Thoracic aorta (tissue), 2 donors: ENCODE measurements at regions not wholly inside any gene's neighbourhood (a gene's known extent, or its start where the extent isn't known, plus 50 kb on each side); places are given as distances from the start of the nearest gene placed in this dataset.

Experiments
- ATAC-seq: fragments of 150-250 bp; one replicate; pipeline ENCODE4 v1.8.0; 2017; ENCODE audit warnings: low read depth; ENCODE audit not compliant: insufficient number of reproducible peaks, low FRiP score
- DNase-seq: peaks from one replicate; pipeline ENCODE4 v3.0.0-alpha.2; 2020; ENCODE audit warnings: low spot score
- H3K27ac ChIP-seq, 2 donors: fragments of 200-600 bp; sonication (generic); 1 replicate in 1 of 2; 2 replicates in 1 of 2; pipeline ENCODE4 v1.5.1; 2016; ENCODE audit warnings: mild to moderate bottlenecking in 2 of 2, moderate library complexity in 2 of 2
- H3K27me3 ChIP-seq: fragments of 200-600 bp; sonication (generic); replicated peaks from 2 replicates; pipeline ENCODE4 v1.6.0; 2016; ENCODE audit warnings: mild to moderate bottlenecking; ENCODE audit not compliant: insufficient read depth
- H3K36me3 ChIP-seq: fragments of 200-600 bp; sonication (generic); one replicate; pipeline ENCODE4 v1.5.1; 2016
- H3K4me1 ChIP-seq, 2 donors: fragments of 200-600 bp; sonication (generic); 1 replicate in 1 of 2; 2 replicates in 1 of 2; pipeline versions ENCODE4 v1.5.1 to v1.6.0; 2016; ENCODE audit warnings: low read depth in 2 of 2, mild to moderate bottlenecking in 1 of 2; ENCODE audit not compliant: control insufficient read depth in 1 of 2
- H3K4me3 ChIP-seq: fragments of 200-600 bp; sonication (generic); 2 replicates; pipeline ENCODE4 v1.5.1; 2016; ENCODE audit warnings: mild to moderate bottlenecking
- H3K9me3 ChIP-seq: fragments of 200-600 bp; sonication (generic); 2 replicates; pipeline ENCODE4 v1.5.1; 2016
- CTCF ChIP-seq: fragments of 200-600 bp; sonication (generic); IDR thresholded peaks from one replicate; pipeline ENCODE4 v1.5.1; 2019; ENCODE audit warnings: antibody characterized with exemption

GRCh38 chr6:121668259-121668658, 232.8 kb downstream of the GJA1 start:
- no peak for ATAC-seq
- Histone ChIP-seq H3K27me3 (no peaks in the 10 kb centered on the region), H3K36me3 (no peaks in the 10 kb centered on the region), H3K9me3 (no peaks in the 10 kb centered on the region), H3K27ac (no peak overlapping the region), H3K4me1 (peaks cover 3 to 5% of the 10 kb centered on the region in 2 donors), H3K4me3 (no peak overlapping the region)
- TF ChIP-seq CTCF, result no peak
- no peak for DNase-seq

GRCh38 chr6:121670511-121670910, 235.1 kb downstream of the GJA1 start:
- H3K9me3 ChIP-seq, result no peaks in the 10 kb centered on the region
- no peaks in the 10 kb centered on the region for H3K36me3 ChIP-seq
- no peak for TF ChIP-seq CTCF
- no peak for DNase-seq
- no peak for ATAC-seq
- H3K4me1 ChIP-seq, result peaks cover 3 to 5% of the 10 kb centered on the region in 2 donors
- H3K4me3 ChIP-seq, result no peak overlapping the region
- H3K27me3 ChIP-seq, result no peaks in the 10 kb centered on the region
- H3K27ac ChIP-seq, result no peak overlapping the region

GRCh38 chr6:121677571-121677970, 242.1 kb downstream of the GJA1 start:
- Histone ChIP-seq H3K4me3 (no peak overlapping the region), H3K9me3 (no peaks in the 10 kb centered on the region), H3K4me1 (no peaks in the 10 kb centered on the region), H3K36me3 (no peaks in the 10 kb centered on the region), H3K27ac (no peak overlapping the region), H3K27me3 (no peaks in the 10 kb centered on the region)
- no peak for TF ChIP-seq CTCF
- ATAC-seq (no peak), DNase-seq (no peak)

- H3K27me3 ChIP-seq, result no peaks in the 10 kb centered on the region
- no peaks in the 10 kb centered on the region for H3K9me3 ChIP-seq
- H3K27ac ChIP-seq, result no peak overlapping the region
- H3K4me3 ChIP-seq, result no peak overlapping the region
- ATAC-seq (no peak), DNase-seq (no peak)
- H3K36me3 ChIP-seq, result no peaks in the 10 kb centered on the region
- TF ChIP-seq CTCF, result no peak
- H3K4me1 ChIP-seq, result no peaks in the 10 kb centered on the region
Observed at GRCh38 chr6:121678245-121678644, 242.8 kb downstream of the GJA1 start.

GRCh38 chr6:121680058-121680457, 244.6 kb downstream of the GJA1 start:
- TF ChIP-seq CTCF, result no peak
- no peak for DNase-seq
- Histone ChIP-seq H3K27ac (no peak overlapping the region), H3K27me3 (no peaks in the 10 kb centered on the region), H3K4me3 (no peak overlapping the region), H3K4me1 (no peaks in the 10 kb centered on the region), H3K36me3 (no peaks in the 10 kb centered on the region), H3K9me3 (no peaks in the 10 kb centered on the region)
- no peak for ATAC-seq
